ENCODE measurements at regions not wholly inside any gene's neighbourhood (a gene's known extent, or its start where the extent isn't known, plus 50 kb on each side); places are given as distances from the start of the nearest gene placed in this dataset.
"Not testable (repeated sequence)": the region's sequence is repeated elsewhere in the genome, so short reads cannot be mapped to it uniquely, and the experiment has no call there.

DNA sequence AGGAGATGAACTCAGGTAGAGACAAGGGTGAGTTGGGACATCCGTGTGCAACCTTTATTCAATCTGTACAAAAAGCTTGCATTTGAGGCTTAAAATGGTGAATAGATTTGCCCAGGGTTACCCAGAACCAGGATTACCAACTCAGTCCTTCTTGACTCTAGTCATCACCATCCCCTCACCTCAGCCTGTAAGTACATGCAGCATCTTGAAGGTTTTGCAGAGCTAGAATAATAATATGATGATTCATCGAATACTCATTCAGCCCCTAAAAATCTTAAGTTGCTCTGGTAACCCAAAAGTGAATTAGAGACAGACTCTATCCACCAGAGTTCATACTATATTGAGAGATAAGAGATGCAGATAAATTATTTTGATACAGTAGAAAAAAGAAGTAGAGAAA is 90.3 kb downstream of the NKX2-1 start:
- no peak overlapping the region for H3K27ac Mint-ChIP-seq
- peaks cover 3% of the 10 kb centered on the region for H3K27me3 Mint-ChIP-seq
- no peak overlapping the region for H3K4me3 Mint-ChIP-seq
- no peak for DNase-seq
- H3K4me1 Mint-ChIP-seq (ENCODE audit: low read depth): no peaks in the 10 kb centered on the region
- H3K9me3 Mint-ChIP-seq: no peaks in the 10 kb centered on the region
- no peaks in the 10 kb centered on the region for H3K36me3 Mint-ChIP-seq (ENCODE audit: low read depth)

DNA sequence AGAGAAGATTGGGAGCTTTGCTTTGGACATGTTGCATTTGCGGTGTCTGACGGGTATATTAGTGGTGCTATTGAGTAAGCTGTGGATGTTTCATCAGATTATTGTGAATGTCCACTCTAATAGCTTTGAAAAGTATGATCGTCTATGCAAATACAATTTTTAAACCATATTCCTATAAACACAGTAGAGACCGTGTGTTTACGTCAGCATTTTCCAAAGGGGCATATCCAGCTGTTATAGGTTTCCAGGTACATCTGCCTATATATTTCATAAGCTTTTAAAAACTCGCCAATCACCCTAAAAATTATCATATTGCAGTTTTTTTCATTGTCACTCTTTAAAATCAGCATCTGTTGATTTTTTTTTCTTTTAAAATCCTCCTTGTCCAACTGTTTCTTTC is 91.7 kb downstream of the NKX2-1 start:
- Mint-ChIP-seq H3K4me1 (ENCODE audit: low read depth) (no peaks in the 10 kb centered on the region), H3K27ac (no peak overlapping the region), H3K27me3 (peaks cover 3% of the 10 kb centered on the region), H3K4me3 (no peak overlapping the region), H3K36me3 (ENCODE audit: low read depth) (no peaks in the 10 kb centered on the region), H3K9me3 (no peaks in the 10 kb centered on the region)
- DNase-seq: no peak

DNA sequence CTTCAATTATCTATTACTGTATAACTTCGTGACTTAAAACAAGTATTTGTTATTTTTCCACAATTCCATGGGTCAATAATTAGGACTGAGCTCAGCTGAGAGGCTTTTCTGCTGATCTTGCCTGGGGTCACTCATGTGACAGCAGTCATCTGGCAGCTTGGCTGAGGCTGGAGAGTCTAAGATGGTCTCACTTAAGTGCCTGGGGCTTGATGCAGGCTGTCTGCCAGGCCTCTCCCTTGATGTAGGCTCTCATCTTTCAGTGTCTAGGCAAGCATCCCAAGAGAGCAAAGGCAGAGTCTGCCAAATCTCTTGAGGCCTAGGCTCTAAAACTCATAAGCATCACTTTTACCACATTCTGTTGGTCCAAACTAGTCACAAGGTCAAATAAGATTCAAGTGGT is 93.2 kb downstream of the NKX2-1 start:
- no peak overlapping the region for H3K4me3 Mint-ChIP-seq
- no peaks in the 10 kb centered on the region for H3K9me3 Mint-ChIP-seq
- no peak for DNase-seq
- H3K27me3 Mint-ChIP-seq: peaks cover 3% of the 10 kb centered on the region
- no peaks in the 10 kb centered on the region for H3K36me3 Mint-ChIP-seq (ENCODE audit: low read depth)
- no peak overlapping the region for H3K27ac Mint-ChIP-seq
- no peaks in the 10 kb centered on the region for H3K4me1 Mint-ChIP-seq (ENCODE audit: low read depth)

DNA sequence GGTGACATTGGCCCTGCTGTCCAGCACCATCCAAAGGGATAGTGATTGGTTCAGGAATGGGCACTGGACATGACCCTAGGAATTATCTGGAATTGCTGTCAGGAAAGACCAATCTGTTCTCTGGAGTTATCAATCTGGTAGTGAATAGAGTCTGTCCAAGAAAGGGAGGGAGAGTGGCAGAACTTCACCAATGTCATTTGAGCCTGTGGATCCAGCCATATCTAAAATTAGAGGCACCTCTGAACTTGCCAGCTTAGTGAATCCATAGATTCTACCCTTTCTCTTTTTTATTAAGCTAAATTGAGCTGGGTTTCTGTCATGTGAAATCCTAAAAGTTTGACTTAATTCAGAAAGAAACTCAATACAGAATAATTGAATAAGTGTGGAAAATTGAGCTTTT is 93.9 kb downstream of the NKX2-1 start:
- H3K36me3 Mint-ChIP-seq (ENCODE audit: low read depth): no peaks in the 10 kb centered on the region
- no peak for DNase-seq
- H3K27me3 Mint-ChIP-seq: peaks cover 3% of the 10 kb centered on the region
- H3K4me1 Mint-ChIP-seq (ENCODE audit: low read depth): no peaks in the 10 kb centered on the region
- H3K27ac Mint-ChIP-seq: no peak overlapping the region
- no peak overlapping the region for H3K4me3 Mint-ChIP-seq
- H3K9me3 Mint-ChIP-seq: no peaks in the 10 kb centered on the region

DNA sequence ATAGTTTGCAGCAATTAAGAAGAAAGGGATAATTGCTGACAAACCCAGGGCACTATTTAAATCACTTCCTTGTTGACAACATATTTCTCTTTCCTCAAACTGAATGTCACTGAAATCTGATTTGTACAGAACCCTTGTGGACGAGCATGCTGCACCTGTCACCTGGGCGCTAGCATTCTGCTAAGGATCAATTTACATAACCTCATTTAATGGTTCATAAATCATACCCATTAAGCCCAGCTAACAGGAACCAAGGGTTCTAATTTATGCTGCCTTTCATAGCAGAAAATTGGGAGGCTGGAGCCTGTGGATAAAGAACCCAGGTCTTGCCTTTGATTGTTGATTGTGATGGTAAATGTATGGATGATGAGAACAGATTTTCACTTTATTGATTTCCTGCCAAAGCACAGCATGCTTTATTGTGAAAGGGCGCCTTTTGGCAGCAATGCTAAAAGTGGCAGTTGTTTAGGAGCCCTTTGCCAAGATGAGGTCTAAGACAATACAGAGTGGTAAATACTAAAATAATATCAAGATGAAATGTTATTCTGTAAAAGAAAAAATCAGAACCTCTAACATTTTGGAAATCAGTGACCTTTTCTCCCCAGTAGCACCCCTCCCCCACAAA is 95.4 kb downstream of the NKX2-1 start:
- H3K27me3 Mint-ChIP-seq: peaks cover 3% of the 10 kb centered on the region
- no peak for DNase-seq
- H3K4me1 Mint-ChIP-seq (ENCODE audit: low read depth): no peaks in the 10 kb centered on the region
- no peak overlapping the region for H3K4me3 Mint-ChIP-seq
- H3K27ac Mint-ChIP-seq: no peak overlapping the region
- no peaks in the 10 kb centered on the region for H3K9me3 Mint-ChIP-seq
- H3K36me3 Mint-ChIP-seq (ENCODE audit: low read depth): no peaks in the 10 kb centered on the region

DNA sequence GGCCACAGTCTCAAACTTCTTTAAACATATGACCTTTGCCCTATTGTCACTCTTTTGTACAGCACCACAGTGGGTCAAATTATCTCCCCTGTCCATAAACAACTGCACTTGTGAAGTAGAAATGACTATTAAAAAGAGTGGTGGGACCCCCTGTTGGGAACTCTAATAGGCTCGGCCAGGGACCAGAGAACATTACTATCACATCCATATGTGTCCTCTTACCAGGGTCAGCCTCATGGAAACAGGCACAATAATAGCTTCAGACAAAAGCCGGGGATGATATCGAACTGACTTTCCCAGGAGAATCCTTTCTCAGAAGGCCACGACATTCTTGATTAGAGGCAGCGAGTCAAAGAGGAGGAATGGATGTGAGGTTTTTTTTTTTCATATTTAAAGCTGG is 96.6 kb downstream of the NKX2-1 start:
- DNase-seq: no peak
- no peaks in the 10 kb centered on the region for H3K36me3 Mint-ChIP-seq (ENCODE audit: low read depth)
- H3K27me3 Mint-ChIP-seq: peaks cover 3% of the 10 kb centered on the region
- H3K9me3 Mint-ChIP-seq: no peaks in the 10 kb centered on the region
- H3K4me1 Mint-ChIP-seq (ENCODE audit: low read depth): no peaks in the 10 kb centered on the region
- no peak overlapping the region for H3K4me3 Mint-ChIP-seq
- H3K27ac Mint-ChIP-seq: no peak overlapping the region

DNA sequence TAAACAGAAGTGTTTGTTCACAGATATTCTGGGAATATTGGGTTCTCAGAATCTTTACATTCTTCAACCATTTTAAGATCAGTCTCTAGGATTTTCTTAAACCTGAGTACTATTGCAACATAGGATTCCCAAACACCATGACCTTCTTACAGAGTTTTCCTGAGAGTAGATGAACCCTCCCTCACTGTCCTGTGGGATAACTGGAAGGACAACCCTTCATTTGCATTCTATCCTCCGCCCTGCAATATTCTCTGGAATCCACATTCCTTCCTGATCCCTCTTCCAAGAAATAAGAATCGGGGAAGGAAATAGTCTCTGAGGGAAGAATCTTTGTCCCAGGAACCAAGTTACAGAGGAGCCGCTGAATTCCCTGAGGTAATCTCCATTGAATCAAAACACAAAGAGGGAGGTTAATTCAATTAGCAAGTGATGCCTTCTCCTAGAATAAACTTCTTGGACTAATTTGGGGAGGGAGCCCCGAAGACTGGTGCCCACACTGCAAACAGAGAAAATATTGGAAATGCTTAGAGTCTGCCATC is 99.8 kb upstream of the MBIP start:
- H3K36me3 Mint-ChIP-seq (ENCODE audit: low read depth): no peaks in the 10 kb centered on the region
- no peak overlapping the region for H3K27ac Mint-ChIP-seq
- DNase-seq: no peak
- no peaks in the 10 kb centered on the region for H3K27me3 Mint-ChIP-seq
- H3K4me1 Mint-ChIP-seq (ENCODE audit: low read depth): no peaks in the 10 kb centered on the region
- H3K9me3 Mint-ChIP-seq: peaks cover 7% of the 10 kb centered on the region
- H3K4me3 Mint-ChIP-seq: no peak overlapping the region

DNA sequence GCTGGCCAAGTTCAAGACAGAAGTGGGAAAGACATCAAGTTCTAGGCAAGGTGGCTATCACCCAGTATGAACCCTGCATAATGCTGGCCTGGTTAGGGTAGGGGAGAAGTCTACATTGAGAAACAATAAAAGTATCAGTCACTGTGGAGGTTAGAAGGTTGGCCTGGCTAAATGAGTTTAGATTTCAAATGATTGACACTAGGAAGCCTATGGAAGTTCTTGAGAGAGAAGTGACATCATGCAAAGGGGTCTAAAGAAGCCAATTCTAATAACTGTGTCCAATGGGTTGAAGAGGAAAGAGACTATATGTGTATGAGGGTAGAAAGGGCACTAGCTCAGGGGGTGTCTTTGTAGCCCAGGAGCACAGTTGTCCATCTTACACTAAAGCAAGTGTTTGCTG is 98.5 kb upstream of the MBIP start:
- DNase-seq: no peak
- no peak overlapping the region for H3K4me3 Mint-ChIP-seq
- no peaks in the 10 kb centered on the region for H3K4me1 Mint-ChIP-seq (ENCODE audit: low read depth)
- no peaks in the 10 kb centered on the region for H3K27me3 Mint-ChIP-seq
- no peaks in the 10 kb centered on the region for H3K36me3 Mint-ChIP-seq (ENCODE audit: low read depth)
- no peak overlapping the region for H3K27ac Mint-ChIP-seq
- H3K9me3 Mint-ChIP-seq: peaks cover 7% of the 10 kb centered on the region

DNA sequence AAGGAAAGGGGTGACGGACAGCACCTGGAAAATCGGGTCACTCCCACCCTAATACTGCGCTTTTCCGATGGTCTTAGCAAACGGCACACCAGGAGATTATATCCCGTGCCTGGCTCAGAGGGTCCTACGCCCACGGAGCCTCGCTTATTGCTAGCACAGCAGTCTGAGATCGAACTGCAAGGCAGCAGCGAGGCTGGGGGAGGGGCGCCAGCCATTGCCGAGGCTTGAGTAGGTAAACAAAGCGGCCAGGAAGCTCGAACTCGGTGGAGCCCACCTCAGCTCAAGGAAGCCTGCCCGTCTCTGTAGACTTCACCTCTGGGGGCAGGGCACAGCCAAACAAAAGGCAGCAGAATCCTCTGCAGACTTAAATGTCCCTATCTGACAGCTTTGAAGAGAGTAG is 91.5 kb upstream of the MBIP start:
- peaks cover 19% of the 10 kb centered on the region for H3K9me3 Mint-ChIP-seq

DNA sequence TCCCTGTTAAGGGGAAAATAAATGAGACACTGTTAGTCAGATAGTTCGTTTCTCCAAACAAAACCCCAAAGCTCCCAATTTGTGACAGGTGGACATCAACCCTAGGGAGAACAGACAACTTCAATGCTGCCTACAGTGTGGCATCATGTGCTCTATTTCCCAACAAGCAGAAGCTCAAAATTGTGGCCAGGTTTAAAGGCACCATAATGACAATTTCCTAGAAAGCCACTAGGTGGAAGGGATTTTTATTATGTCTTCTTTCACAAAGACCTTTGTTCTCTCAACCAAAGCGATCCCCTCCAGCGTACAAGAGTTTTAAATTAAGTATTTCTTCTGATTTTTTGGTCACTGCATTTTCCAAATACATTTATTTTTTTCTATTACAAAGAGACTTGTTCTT is 88.0 kb upstream of the MBIP start:
- peaks cover 15% of the 10 kb centered on the region for H3K27me3 Mint-ChIP-seq

More for the DNA sequence above, 91.5 kb upstream of the MBIP start:
- not testable (repeated sequence) for H3K27me3 Mint-ChIP-seq; H3K4me3 Mint-ChIP-seq; H3K27ac Mint-ChIP-seq; H3K36me3 Mint-ChIP-seq (ENCODE audit: low read depth); DNase-seq; H3K4me1 Mint-ChIP-seq (ENCODE audit: low read depth)

DNA sequence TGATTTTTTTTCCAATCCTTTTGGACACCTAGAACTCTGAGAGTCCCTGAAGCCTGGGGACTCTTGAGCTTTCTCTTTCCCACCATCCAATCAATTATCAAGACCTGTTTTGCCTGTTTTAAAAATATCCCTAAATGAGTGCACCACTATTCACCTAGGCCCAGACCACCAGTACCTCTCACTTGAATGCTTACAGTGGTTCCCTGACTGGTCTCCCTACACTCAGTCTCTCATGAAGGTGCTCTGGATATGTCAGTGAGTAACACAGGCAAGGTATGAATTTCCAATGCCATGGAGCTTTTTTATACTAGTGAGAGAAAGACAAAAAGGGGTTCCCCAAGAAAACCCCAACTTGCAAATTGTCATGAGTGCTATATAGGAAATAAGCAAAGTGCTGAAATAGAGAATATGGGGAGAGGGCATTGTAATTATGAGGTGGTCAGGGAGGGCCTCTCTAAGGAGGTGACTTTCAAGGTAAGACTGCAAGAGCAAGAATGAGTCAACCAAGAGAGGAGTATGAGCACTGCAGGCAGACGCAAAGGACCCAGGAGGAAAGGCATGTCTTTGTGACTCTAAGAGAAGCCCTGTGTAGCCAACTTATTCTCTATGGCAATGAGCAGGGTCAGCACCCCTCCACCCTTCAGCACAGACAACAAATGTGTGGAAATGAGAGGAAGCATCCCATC is 85.3 kb upstream of the MBIP start:
- Mint-ChIP-seq H3K27ac (no peak overlapping the region), H3K27me3 (peaks cover 19% of the 10 kb centered on the region), H3K4me1 (ENCODE audit: low read depth) (no peaks in the 10 kb centered on the region), H3K36me3 (ENCODE audit: low read depth) (no peaks in the 10 kb centered on the region), H3K4me3 (no peak overlapping the region), H3K9me3 (no peaks in the 10 kb centered on the region)
- no peak for DNase-seq

More for the DNA sequence above, 88.0 kb upstream of the MBIP start:
- Mint-ChIP-seq H3K36me3 (ENCODE audit: low read depth) (no peaks in the 10 kb centered on the region), H3K4me1 (ENCODE audit: low read depth) (no peaks in the 10 kb centered on the region), H3K9me3 (peaks cover 11% of the 10 kb centered on the region), H3K27ac (no peak overlapping the region), H3K4me3 (no peak overlapping the region)
- no peak for DNase-seq

DNA sequence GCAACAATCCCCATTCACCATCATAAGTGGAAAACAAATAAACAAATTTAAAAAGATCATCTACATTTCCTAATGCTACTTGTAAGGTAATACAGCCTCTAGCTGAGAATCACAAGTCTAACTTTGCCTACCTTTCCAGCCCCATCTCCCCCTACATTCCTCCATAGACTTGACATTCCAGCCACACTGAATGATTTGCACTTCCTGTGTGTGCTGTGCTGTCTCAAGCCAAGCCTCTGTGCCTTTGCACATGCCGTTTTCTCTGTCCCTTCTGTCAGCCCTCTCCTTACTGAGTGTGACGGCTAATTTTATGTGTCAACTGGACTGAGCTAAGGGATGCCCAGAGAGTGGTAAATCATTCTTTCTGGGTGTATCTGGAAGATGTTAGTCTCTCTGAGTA is 82.4 kb upstream of the MBIP start:
- H3K27ac Mint-ChIP-seq: no peak overlapping the region
- H3K27me3 Mint-ChIP-seq: peaks cover 17% of the 10 kb centered on the region
- H3K4me3 Mint-ChIP-seq: no peak overlapping the region
- DNase-seq: no peak
- no peaks in the 10 kb centered on the region for H3K36me3 Mint-ChIP-seq (ENCODE audit: low read depth)
- no peaks in the 10 kb centered on the region for H3K4me1 Mint-ChIP-seq (ENCODE audit: low read depth)
- H3K9me3 Mint-ChIP-seq: no peaks in the 10 kb centered on the region

DNA sequence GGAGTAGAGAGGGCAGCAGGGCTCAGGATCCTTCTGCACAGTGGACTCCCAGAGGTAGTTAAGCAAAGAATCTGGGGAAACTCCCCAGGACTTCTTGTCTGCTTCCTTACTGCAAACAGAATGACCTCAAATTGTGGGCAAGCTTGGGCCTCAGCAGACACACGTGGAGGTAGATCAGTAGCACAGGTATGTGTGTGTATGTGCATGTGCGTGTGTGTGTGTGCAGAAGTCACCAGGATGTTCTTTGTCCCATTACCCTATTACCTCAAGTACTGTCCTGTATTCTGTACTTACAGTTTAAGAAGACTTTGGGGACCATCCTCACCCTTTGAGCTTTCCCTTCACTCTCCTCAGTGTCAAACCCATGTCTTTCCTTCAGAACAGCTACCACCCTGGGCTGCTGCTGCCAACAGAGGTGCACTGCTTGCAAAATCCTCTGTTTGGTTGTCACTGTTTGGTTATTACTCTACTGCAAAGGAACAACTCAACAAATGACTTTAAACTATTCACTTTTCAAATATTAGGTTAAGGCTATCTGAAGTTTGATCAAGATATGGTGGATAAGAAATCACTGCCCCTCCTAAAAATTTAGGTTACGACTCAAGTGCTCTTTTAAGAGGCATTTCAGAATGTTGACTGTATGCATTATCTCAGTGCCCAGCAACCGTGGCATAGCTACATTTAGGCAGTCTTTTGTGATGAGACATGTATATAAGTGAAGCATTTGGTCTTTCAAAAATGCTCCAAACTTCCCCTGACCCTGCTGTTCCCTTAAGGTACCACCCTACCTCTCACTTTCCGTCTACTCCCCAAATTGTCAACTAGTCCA is 78.2 kb upstream of the MBIP start:
- H3K9me3 Mint-ChIP-seq: no peaks in the 10 kb centered on the region
- H3K4me1 Mint-ChIP-seq (ENCODE audit: low read depth): no peaks in the 10 kb centered on the region
- H3K36me3 Mint-ChIP-seq (ENCODE audit: low read depth): no peaks in the 10 kb centered on the region
- no peak for DNase-seq
- H3K27me3 Mint-ChIP-seq: peaks cover 5% of the 10 kb centered on the region
- no peak overlapping the region for H3K27ac Mint-ChIP-seq
- no peak overlapping the region for H3K4me3 Mint-ChIP-seq

DNA sequence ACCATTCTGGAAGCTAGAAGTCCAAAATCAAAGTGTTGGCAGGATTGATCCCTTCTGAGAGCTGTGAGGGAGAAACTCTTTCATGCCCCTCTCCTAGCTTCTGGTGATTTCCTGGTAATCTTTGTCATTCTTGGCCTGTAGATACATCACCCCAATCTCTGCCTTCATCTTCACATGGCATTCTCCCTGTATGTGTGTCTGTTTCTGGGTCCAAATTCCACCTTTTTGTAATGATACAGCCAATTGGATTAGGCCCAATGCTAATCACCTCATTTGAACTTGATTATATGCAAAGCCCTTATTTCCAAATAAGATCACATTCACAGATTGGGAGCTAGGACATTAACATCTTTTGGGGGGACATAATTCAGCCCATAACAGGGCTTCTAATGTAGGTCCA is 76.9 kb upstream of the MBIP start:
- H3K36me3 Mint-ChIP-seq (ENCODE audit: low read depth): no peaks in the 10 kb centered on the region

DNA sequence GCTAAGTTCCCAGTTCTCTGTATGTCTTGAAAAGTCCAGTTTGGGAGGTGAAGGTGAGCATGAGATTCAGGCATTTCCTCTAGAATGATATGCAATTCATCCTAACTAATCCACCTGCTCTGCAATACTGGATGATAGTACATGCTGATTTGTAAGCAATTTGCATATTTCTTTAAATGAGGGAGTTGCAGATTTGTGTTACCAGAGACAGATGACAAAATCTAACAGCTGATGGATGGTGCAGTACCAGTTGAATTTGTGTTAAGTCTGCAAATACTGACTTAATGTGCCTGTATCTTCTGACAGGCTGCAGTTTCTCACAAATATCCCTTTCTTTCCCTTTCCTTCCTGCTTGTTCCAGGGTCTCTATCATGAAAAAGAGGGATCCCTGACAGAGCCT is 76.4 kb upstream of the MBIP start:
- DNase-seq: no peak
- H3K9me3 Mint-ChIP-seq: no peaks in the 10 kb centered on the region
- H3K27ac Mint-ChIP-seq: no peak overlapping the region
- H3K36me3 Mint-ChIP-seq (ENCODE audit: low read depth): no peaks in the 10 kb centered on the region
- no peaks in the 10 kb centered on the region for H3K4me1 Mint-ChIP-seq (ENCODE audit: low read depth)
- peaks cover 8% of the 10 kb centered on the region for H3K27me3 Mint-ChIP-seq
- no peak overlapping the region for H3K4me3 Mint-ChIP-seq

More for the DNA sequence above, 76.9 kb upstream of the MBIP start:
- no peak for DNase-seq
- H3K27ac Mint-ChIP-seq: no peak overlapping the region
- peaks cover 8% of the 10 kb centered on the region for H3K27me3 Mint-ChIP-seq
- H3K4me3 Mint-ChIP-seq: no peak overlapping the region
- H3K4me1 Mint-ChIP-seq (ENCODE audit: low read depth): no peaks in the 10 kb centered on the region
- no peaks in the 10 kb centered on the region for H3K9me3 Mint-ChIP-seq
